Endothelial cell of umbilical vein (primary cell): ENCODE measurements at regions not wholly inside any gene's neighbourhood (a gene's known extent, or its start where the extent isn't known, plus 50 kb on each side); places are given as distances from the start of the nearest gene placed in this dataset.
"Not testable (repeated sequence)": the region's sequence is repeated elsewhere in the genome, so short reads cannot be mapped to it uniquely, and the experiment has no call there.

Source experiments
- BruUV-seq: library from RNA; stranded (reverse); fragments of 400-500 nt; replicated peaks from 2 replicates; lab custom pipeline; 2021; lab: Mats Ljungman, UMichigan
- CTCF ChIA-PET: fragments of 300-600, 350-600 bp; sonication (Branson Sonifier 250); formaldehyde crosslinking; loops from one replicate; lab custom pipeline; 2021; ENCODE audit warnings: antibody characterized with exemption, inconsistent platforms; lab: Charles Lee
- POLR2A ChIA-PET: fragments of 300-600, 350-600 bp; sonication (Branson Sonifier 250); formaldehyde crosslinking; loops from one replicate; lab custom pipeline; 2021; ENCODE audit warnings: antibody characterized with exemption, inconsistent platforms; lab: Charles Lee
- DNase-seq: peaks from one replicate; pipeline ENCODE4 v3.0.0-alpha.2; 2011; ENCODE audit warnings: low read depth, low spot score
- FAIRE-seq: peaks from 2 replicates; lab custom pipeline; 2011; peaks lifted over from hg19 to GRCh38; lab: Jason Lieb, UNC
- H2AFZ ChIP-seq: 2 replicates; pipeline ENCODE4 v1.6.0; 2012; ENCODE audit warnings: low read depth, low read length, control low read depth, inconsistent platforms
- H3K27ac ChIP-seq: 2 replicates; pipeline ENCODE4 v1.5.1; 2011; ENCODE audit warnings: low read depth, mild to moderate bottlenecking, control low read depth, low read length, moderate library complexity; ENCODE audit not compliant: insufficient read depth
- H3K27me3 ChIP-seq, 2 experiments: 2 replicates each; pipeline versions ENCODE4 v1.6.0 to v1.6.1; 2011; ENCODE audit warnings: low read length in 2 of 2, mixed read lengths in 1 of 2; ENCODE audit not compliant: control insufficient read depth in 2 of 2, insufficient read depth in 2 of 2
- H3K36me3 ChIP-seq, 2 experiments: 2 replicates in 1 of 2; 3 replicates in 1 of 2; pipeline ENCODE4 v1.5.1; 2011; ENCODE audit warnings: low read length in 2 of 2, mild to moderate bottlenecking in 1 of 2, moderate library complexity in 1 of 2; ENCODE audit not compliant: control insufficient read depth in 2 of 2, insufficient read depth in 2 of 2; ENCODE audit errors: extremely low read depth in 1 of 2
- H3K4me1 ChIP-seq: 3 replicates; pipeline ENCODE4 v1.5.1; 2011; ENCODE audit warnings: mild to moderate bottlenecking, low read length; ENCODE audit not compliant: control insufficient read depth, insufficient read depth; ENCODE audit errors: extremely low read depth
- H3K4me2 ChIP-seq: 2 replicates; pipeline ENCODE4 v1.6.1; 2011; ENCODE audit warnings: low read length, control low read depth, mixed read lengths; ENCODE audit not compliant: insufficient read depth
- H3K4me3 ChIP-seq, 3 experiments: fragments of 200-600 bp in 1 of 3; sonication (generic), shearing (Covaris generic) in 1 of 3; replicated peaks in 1 of 3; 2 replicates each; pipeline ENCODE4 v1.5.1; 2011 to 2016; ENCODE audit warnings: control low read depth in 3 of 3, low read length in 3 of 3, mild to moderate bottlenecking in 2 of 3, inconsistent platforms in 1 of 3, low read depth in 1 of 3, moderate library complexity in 1 of 3; ENCODE audit not compliant: insufficient read depth in 1 of 3
- H3K79me2 ChIP-seq: 2 replicates; pipeline ENCODE4 v1.6.0; 2012; ENCODE audit warnings: low read length, inconsistent platforms; ENCODE audit not compliant: control insufficient read depth, insufficient read depth
- H3K9ac ChIP-seq: replicated peaks from 2 replicates; pipeline ENCODE3; 2011; ENCODE audit warnings: low read length, control low read depth; ENCODE audit not compliant: insufficient read depth; ENCODE audit errors: extremely low read depth
- H3K9me1 ChIP-seq: replicated peaks from 3 replicates; pipeline ENCODE4 v1.6.0; 2011; ENCODE audit warnings: mild to moderate bottlenecking, low read length; ENCODE audit not compliant: control insufficient read depth, insufficient read depth; ENCODE audit errors: extremely low read depth
- H3K9me3 ChIP-seq: replicated peaks from 2 replicates; pipeline ENCODE4 v1.5.1; 2012; ENCODE audit warnings: low read length, inconsistent platforms; ENCODE audit not compliant: control insufficient read depth, insufficient read depth
- H4K20me1 ChIP-seq: replicated peaks from 2 replicates; pipeline ENCODE3; 2011; ENCODE audit warnings: mild to moderate bottlenecking, low read length; ENCODE audit not compliant: control insufficient read depth, insufficient read depth; ENCODE audit errors: extremely low read depth
- EZH2 ChIP-seq: IDR thresholded peaks from 2 replicates; pipeline ENCODE4 v1.6.1; 2012; ENCODE audit warnings: borderline replicate concordance, low read depth, mild to moderate bottlenecking, moderate library complexity, low read length, inconsistent platforms; ENCODE audit not compliant: severe bottlenecking
- FOS ChIP-seq: IDR thresholded peaks from 2 replicates; pipeline ENCODE4 v1.6.1; 2011; ENCODE audit warnings: mild to moderate bottlenecking, low read length, moderate library complexity, borderline replicate concordance; ENCODE audit not compliant: insufficient read depth
- dilution Hi-C: fragments of 300-500 bp; cut with MboI; formaldehyde crosslinking; loops from one replicate; pipeline ENCODE4 v1.15.0; 2019; ENCODE audit warnings: low sequenced_read_pairs; ENCODE audit not compliant: extremely low pct_ligation_motif_present
- intact Hi-C: fragments of 100-400 bp; cut with micrococcal nuclease; formaldehyde crosslinking; loops from one replicate; pipeline ENCODE4 v1.10.0; 2022

- intact Hi-C loops: no loop called here
- Histone ChIP-seq H3K4me3 (no peak overlapping the region), H4K20me1 (no peaks in the 10 kb centered on the region), H3K9ac (no peak overlapping the region), H3K79me2 (no peaks in the 10 kb centered on the region), H3K27ac (no peak overlapping the region), H3K4me2 (no peak overlapping the region), H3K36me3 (no peaks in the 10 kb centered on the region), H3K9me1 (no peaks in the 10 kb centered on the region), H3K4me1 (no peaks in the 10 kb centered on the region), H3K27me3 (no peaks in the 10 kb centered on the region), H2AFZ (no peak overlapping the region), H3K9me3 (no peaks in the 10 kb centered on the region)
- BruUV-seq: no TSS peak
- no peak for TF ChIP-seq EZH2
- TF ChIP-seq FOS: no peak
- CTCF ChIA-PET: interaction anchor here (1.1 kb wide), 1 partner anchor 19 kb away, joined by 3 read pairs; a partner anchor contains a TSS
- DNase-seq (no peak), FAIRE-seq (no peak)
- dilution Hi-C loops: no loop called here
- POLR2A ChIA-PET: no interaction called here
Observed at GRCh38 chr7:112957901-112958300, 128.7 kb downstream of the GPR85 start.

- H2AFZ ChIP-seq, intact Hi-C loops, DNase-seq, BruUV-seq, H3K36me3 ChIP-seq, H3K9me3 ChIP-seq, dilution Hi-C loops, H3K9ac ChIP-seq, H3K4me2 ChIP-seq, H3K4me1 ChIP-seq, H4K20me1 ChIP-seq, H3K4me3 ChIP-seq, H3K9me1 ChIP-seq, H3K79me2 ChIP-seq, H3K27me3 ChIP-seq, POLR2A ChIA-PET, H3K27ac ChIP-seq, CTCF ChIA-PET, FAIRE-seq: not testable (repeated sequence)
Observed at GRCh38 chr7:112953031-112953430, 133.6 kb downstream of the GPR85 start.
